GM10266 (cell line): ENCODE measurements at regions not wholly inside any gene's neighbourhood (a gene's known extent, or its start where the extent isn't known, plus 50 kb on each side); places are given as distances from the start of the nearest gene placed in this dataset.

Experiments
- DNase-seq: peaks from one replicate; pipeline ENCODE4 v3.0.0; 2012; ENCODE audit errors: extremely low spot score
- CTCF ChIP-seq: IDR thresholded peaks from 2 replicates; pipeline ENCODE4 v1.5.1; 2012; ENCODE audit warnings: mild to moderate bottlenecking, low read depth; ENCODE audit not compliant: control insufficient read depth, insufficient read depth; ENCODE audit errors: missing control alignments

- no peak for DNase-seq
- TF ChIP-seq CTCF = no peak
Measured at GRCh38 chr20:60806354-60806753, 445.7 kb upstream of the CDH4 start.

- no peak for TF ChIP-seq CTCF
- no peak for DNase-seq
Measured at GRCh38 chr20:60806824-60807223, 445.2 kb upstream of the CDH4 start.

GRCh38 chr20:60808003-60808672 is 443.9 kb upstream of the CDH4 start:
- no peak for TF ChIP-seq CTCF
- DNase-seq = no peak

- no peak for DNase-seq
- TF ChIP-seq CTCF = no peak
Measured at GRCh38 chr20:60808701-60809100, 443.4 kb upstream of the CDH4 start.

GRCh38 chr20:60810561-60810960 is 441.5 kb upstream of the CDH4 start:
- no peak for TF ChIP-seq CTCF
- no peak for DNase-seq

- no peak for TF ChIP-seq CTCF
Measured at GRCh38 chr20:60812561-60812960, 439.5 kb upstream of the CDH4 start.

GRCh38 chr20:60813066-60813465 is 439.0 kb upstream of the CDH4 start:
- no peak for TF ChIP-seq CTCF
- no peak for DNase-seq

More at GRCh38 chr20:60812561-60812960, 439.5 kb upstream of the CDH4 start:
- no peak for DNase-seq
